ENCODE measurements at regions not wholly inside any gene's neighbourhood (a gene's known extent, or its start where the extent isn't known, plus 50 kb on each side); places are given as distances from the start of the nearest gene placed in this dataset.
"Not testable (repeated sequence)": the region's sequence is repeated elsewhere in the genome, so short reads cannot be mapped to it uniquely, and the experiment has no call there.

GRCh38 chr19:7400815-7401214, 52.1 kb downstream of the ARHGEF18 start:
- no peak overlapping the region for H3K27ac ChIP-seq
- no peaks in the 10 kb centered on the region for H3K9me3 ChIP-seq (replicated peaks)
- no peak for DNase-seq
- no peaks in the 10 kb centered on the region; the same call in 1 of the 2 replicates for H3K36me3 ChIP-seq
- H3K4me3 ChIP-seq = no peak overlapping the region
- H3K27me3 ChIP-seq = no peaks in the 10 kb centered on the region
- peaks cover 13% of the 10 kb centered on the region for H3K4me1 ChIP-seq

DNA sequence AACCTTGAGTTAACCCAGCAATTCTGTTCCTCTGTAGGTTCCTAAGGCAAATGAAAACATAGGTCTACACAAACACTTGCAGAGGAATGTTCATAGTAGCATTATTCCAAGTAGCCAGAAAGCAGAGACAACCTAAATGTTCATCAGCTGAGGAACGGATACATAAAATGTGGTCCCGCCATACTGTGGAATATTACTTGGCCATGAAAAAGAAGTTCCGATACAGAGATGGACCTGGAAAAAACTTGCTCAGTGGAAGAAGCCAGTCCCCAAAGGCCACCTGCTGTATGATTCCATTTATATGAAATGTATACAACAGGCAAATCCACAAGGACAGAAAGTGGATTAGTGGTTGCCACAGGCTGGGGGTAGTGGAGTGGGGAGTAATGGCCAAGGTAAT, 53.0 kb downstream of the ARHGEF18 start:
- Histone ChIP-seq H3K27ac (no peak overlapping the region), H3K4me3 (no peak overlapping the region), H3K9me3 (replicated peaks) (no peaks in the 10 kb centered on the region), H3K4me1 (peaks cover 13% of the 10 kb centered on the region), H3K27me3 (no peaks in the 10 kb centered on the region), H3K36me3 (no peaks in the 10 kb centered on the region; the same call in 1 of the 2 replicates)
- no peak for DNase-seq

GRCh38 chr19:7405482-7405881, 56.7 kb downstream of the ARHGEF18 start:
- H3K4me3 ChIP-seq = not testable (repeated sequence)

GRCh38 chr19:7408251-7408650, 59.5 kb downstream of the ARHGEF18 start:
- DNase-seq = peak; percentile 69 to 80
- peak overlapping the region; percentile 55 for H3K27ac ChIP-seq

More at GRCh38 chr19:7405482-7405881, 56.7 kb downstream of the ARHGEF18 start:
- not testable (repeated sequence) for DNase-seq; H3K27ac ChIP-seq; H3K36me3 ChIP-seq; H3K27me3 ChIP-seq; H3K9me3 ChIP-seq (replicated peaks)
- peaks cover 13% of the 10 kb centered on the region for H3K4me1 ChIP-seq

GRCh38 chr19:7410946-7411345, 62.2 kb downstream of the ARHGEF18 start:
- H3K36me3 ChIP-seq = no peaks in the 10 kb centered on the region
- no peaks in the 10 kb centered on the region for H3K9me3 ChIP-seq (replicated peaks)
- H3K4me3 ChIP-seq = no peak overlapping the region
- H3K27me3 ChIP-seq = no peaks in the 10 kb centered on the region
- H3K27ac ChIP-seq = no peak overlapping the region
- DNase-seq = no peak
- H3K4me1 ChIP-seq = peaks cover 9% of the 10 kb centered on the region

More at GRCh38 chr19:7408251-7408650, 59.5 kb downstream of the ARHGEF18 start:
- no peak overlapping the region for H3K4me3 ChIP-seq
- H3K4me1 ChIP-seq = peaks cover 9% of the 10 kb centered on the region
- H3K36me3 ChIP-seq = no peaks in the 10 kb centered on the region; the same call in 1 of the 2 replicates
- H3K27me3 ChIP-seq = no peaks in the 10 kb centered on the region
- no peaks in the 10 kb centered on the region for H3K9me3 ChIP-seq (replicated peaks)

DNA sequence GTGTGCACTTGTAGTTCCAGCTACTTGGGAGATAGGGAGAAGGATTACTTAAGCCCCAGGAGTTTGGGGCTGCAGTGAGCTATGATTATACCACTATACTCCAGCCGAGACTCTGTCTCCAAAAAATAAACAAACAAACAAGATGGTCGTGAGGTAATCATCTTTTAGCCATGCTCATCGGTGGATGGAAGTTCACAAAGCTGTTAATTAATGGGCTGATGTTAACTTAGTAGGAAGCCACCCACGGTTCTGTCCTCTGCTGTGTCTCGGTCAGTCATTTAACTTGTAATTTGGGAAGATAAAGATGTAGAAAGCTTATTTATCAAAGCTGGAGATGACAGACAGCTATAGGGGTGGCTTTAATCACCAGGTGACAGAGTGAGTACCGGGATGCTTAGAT, 64.9 kb downstream of the ARHGEF18 start:
- Histone ChIP-seq H3K4me1 (peaks cover 1% of the 10 kb centered on the region; the same call in 1 of the 2 replicates), H3K36me3 (no peaks in the 10 kb centered on the region), H3K9me3 (replicated peaks) (no peaks in the 10 kb centered on the region), H3K27me3 (no peaks in the 10 kb centered on the region), H3K4me3 (no peak overlapping the region), H3K27ac (no peak overlapping the region)
- no peak for DNase-seq

DNA sequence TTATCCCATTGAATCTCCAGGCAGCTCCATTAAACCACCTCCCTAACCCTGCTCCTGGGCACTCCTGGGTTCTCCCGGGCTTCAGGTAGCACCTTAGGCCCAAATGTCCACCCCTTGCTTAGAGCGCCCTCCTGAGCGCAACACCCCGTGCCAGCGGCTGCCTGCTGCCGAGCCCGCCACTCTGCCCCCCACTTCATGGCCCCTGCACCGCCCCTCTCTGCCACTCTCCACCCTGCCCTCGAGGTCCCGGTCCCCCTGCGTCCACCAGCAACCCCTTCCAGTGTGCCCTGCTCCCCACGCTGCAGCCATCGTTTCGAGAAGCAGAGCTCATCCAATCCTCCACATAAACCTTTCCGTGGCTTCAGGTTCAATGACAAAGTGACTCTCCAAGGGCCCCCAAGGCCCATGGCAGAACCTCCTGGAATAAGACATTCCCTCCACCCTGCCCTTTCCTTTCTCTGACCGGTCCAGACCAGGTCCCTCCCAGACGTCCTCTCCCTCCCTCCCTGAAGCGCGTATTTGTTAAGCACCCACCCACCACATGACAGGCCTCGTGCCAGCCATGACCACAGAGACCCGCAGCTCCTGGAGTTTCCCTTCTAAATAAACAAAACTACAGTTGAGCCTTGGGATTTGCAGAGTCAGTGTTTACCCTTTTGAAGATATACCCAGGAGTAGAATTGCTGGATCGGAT, 66.6 kb downstream of the ARHGEF18 start:
- H3K4me1 ChIP-seq = no peaks in the 10 kb centered on the region
- peak; percentile 62 to 67 for DNase-seq

DNA sequence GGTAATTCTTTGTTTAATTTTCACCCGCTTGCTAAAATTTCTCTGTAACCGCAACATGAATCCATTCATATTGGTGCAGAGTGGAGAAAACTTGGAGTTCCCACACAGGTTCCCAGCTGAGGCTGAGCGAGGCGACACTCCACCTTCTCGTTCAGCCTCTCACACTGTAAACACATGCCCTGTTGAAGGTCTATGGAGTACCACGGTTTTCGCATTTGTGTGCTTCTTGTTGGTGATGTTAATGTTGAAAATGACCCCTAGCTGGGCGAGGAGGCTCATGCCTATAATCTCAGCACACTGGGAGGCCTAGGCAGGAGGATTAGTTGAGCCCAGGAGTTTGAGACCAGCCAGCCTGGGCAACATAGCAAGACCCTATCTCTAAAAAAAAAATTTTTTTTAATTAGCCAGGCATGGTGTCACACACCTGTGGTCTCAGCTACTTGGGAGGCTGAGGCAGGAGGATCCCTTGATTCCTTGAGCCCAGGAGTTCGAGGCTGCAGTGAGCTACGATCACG, 67.2 kb downstream of the ARHGEF18 start:
- no peaks in the 10 kb centered on the region for H3K9me3 ChIP-seq (replicated peaks)
- no peaks in the 10 kb centered on the region for H3K36me3 ChIP-seq
- no peaks in the 10 kb centered on the region for H3K4me1 ChIP-seq
- no peak overlapping the region for H3K4me3 ChIP-seq
- no peak overlapping the region for H3K27ac ChIP-seq
- H3K27me3 ChIP-seq = no peaks in the 10 kb centered on the region
- no peak for DNase-seq

More for the DNA sequence above, 66.6 kb downstream of the ARHGEF18 start:
- no peaks in the 10 kb centered on the region for H3K9me3 ChIP-seq (replicated peaks)
- H3K4me3 ChIP-seq = no peak overlapping the region
- H3K27ac ChIP-seq = no peak overlapping the region
- no peaks in the 10 kb centered on the region for H3K27me3 ChIP-seq
- H3K36me3 ChIP-seq = no peaks in the 10 kb centered on the region

- no peak for DNase-seq
- Histone ChIP-seq H3K27me3 (no peaks in the 10 kb centered on the region), H3K9me3 (replicated peaks) (no peaks in the 10 kb centered on the region), H3K4me3 (no peak overlapping the region), H3K4me1 (no peaks in the 10 kb centered on the region), H3K27ac (no peak overlapping the region), H3K36me3 (no peaks in the 10 kb centered on the region)
Measured at GRCh38 chr19:7417671-7418324, 69.1 kb downstream of the ARHGEF18 start.

- Histone ChIP-seq H3K9me3 (replicated peaks) (no peaks in the 10 kb centered on the region), H3K27ac (no peak overlapping the region), H3K4me3 (no peak overlapping the region), H3K27me3 (no peaks in the 10 kb centered on the region), H3K36me3 (no peaks in the 10 kb centered on the region; the same call in 1 of the 2 replicates), H3K4me1 (no peaks in the 10 kb centered on the region)
- DNase-seq = no peak
Measured at GRCh38 chr19:7418596-7418995, 69.9 kb downstream of the ARHGEF18 start.

DNA sequence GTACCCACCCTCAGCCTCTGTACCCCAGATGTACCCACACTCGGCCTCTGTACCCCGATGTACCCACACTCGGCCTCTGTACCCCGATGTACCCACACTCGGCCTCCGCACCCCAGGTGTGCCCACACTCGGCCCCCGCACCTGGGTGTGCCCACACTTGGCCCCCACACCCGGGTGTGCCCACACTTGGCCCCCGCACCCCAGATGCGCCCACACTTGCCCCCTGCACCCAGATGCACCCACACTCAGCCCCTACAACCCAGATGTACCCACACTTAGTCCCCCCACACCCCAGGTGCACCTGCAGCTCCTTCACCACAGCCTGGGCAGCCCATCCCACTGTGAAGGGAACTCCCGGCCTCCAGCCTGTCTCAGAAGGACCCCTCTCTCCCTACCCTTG, 69.7 kb downstream of the PEX11G start:
- no peaks in the 10 kb centered on the region for H3K9me3 ChIP-seq (replicated peaks)
- H3K4me1 ChIP-seq = no peaks in the 10 kb centered on the region
- H3K36me3 ChIP-seq = no peaks in the 10 kb centered on the region; the same call in 1 of the 2 replicates
- DNase-seq = no peak
- H3K27ac ChIP-seq = no peak overlapping the region
- no peaks in the 10 kb centered on the region for H3K27me3 ChIP-seq
- H3K4me3 ChIP-seq = no peak overlapping the region

DNA sequence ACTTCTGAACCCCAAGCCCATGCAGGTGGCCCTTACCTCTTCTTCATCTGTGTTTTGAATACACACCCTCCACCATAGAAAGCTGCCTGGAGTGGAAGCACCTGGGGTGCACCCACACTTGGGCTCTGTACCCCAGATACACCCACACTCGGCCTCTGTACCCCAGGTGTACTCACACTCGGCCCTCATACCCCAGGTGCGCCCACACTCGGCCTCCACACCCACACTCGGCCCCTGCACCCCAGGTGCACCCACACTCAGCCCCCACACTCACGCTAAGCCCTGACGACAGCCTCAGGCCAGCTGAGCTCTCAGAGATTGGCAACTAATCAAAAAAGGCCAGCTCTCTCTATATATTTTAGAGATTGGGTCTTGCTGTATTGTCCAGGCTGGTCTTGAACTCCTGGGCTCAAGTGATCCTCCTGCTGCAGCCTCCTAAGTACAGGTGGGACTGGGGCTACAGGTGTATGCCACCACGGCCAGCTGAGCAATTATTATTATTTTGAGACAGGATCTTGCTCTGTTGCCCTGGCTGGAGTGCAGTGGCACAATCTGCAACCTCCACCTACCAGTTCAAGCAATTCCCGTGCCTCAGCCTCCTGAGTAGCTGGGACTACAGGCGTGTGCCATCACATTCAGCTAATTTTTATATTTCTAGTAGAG, 68.9 kb downstream of the PEX11G start:
- no peaks in the 10 kb centered on the region; the same call in 1 of the 2 replicates for H3K36me3 ChIP-seq
- no peaks in the 10 kb centered on the region for H3K27me3 ChIP-seq
- no peak overlapping the region for H3K27ac ChIP-seq
- no peaks in the 10 kb centered on the region for H3K4me1 ChIP-seq
- DNase-seq = no peak
- no peak overlapping the region for H3K4me3 ChIP-seq
- H3K9me3 ChIP-seq (replicated peaks) = no peaks in the 10 kb centered on the region

DNA sequence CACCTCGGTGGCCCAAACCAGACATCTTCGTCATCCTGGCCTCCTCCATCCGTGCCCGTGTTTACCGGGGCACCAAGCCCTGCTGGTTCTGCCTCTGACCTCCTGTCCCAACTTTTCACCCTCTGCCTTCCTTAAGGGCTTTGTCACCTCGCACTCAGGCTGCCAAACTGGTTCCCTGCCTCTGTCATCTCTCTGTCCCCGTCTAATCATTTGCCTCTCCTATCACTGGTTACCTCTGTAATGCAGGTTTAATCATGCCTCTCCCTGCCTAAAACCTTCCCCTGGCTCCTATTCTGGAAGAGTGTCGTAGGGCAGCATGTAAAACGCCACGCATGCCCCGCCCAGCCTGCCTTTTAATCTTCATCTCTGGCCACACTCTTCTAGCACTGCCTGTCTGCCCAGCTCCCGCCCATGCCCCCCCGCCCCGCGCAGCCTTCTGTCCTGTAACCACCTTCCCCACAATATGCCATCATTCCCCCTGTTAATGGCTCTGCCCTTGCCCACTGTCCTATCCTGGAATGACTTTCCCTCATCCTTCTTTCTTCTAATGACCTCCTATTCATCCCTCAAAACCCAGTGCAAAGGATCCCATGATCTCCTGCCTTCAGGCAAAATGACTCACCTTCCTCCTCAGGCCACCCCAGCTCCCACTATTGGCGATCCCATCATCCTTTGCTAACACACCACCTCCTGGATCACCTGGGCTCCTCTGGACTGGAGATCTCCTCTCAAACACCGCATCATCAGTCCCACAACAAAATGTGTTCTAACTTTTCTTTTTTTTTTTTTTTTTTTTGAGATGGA, 66.7 kb downstream of the PEX11G start:
- Histone ChIP-seq H3K27me3 (no peaks in the 10 kb centered on the region), H3K9me3 (replicated peaks) (no peaks in the 10 kb centered on the region), H3K27ac (no peak overlapping the region), H3K36me3 (no peaks in the 10 kb centered on the region; the same call in 1 of the 2 replicates), H3K4me3 (no peak overlapping the region), H3K4me1 (no peaks in the 10 kb centered on the region)
- DNase-seq = no peak
